Activated T-cell treated with anti-CD3 and anti-CD28 coated beads for 48 hours (primary cell): ENCODE measurements at regions not wholly inside any gene's neighbourhood (a gene's known extent, or its start where the extent isn't known, plus 50 kb on each side); places are given as distances from the start of the nearest gene placed in this dataset.
"Not testable (repeated sequence)": the region's sequence is repeated elsewhere in the genome, so short reads cannot be mapped to it uniquely, and the experiment has no call there.

Experiments
- DNase-seq: peaks from one replicate; pipeline ENCODE4 v3.0.0-alpha.2; 2020; ENCODE audit warnings: low read depth

GRCh38 chr14:105918496-105919262, 392.3 kb downstream of the TMEM121 start:
- no peak for DNase-seq

- DNase-seq = no peak
These were observed 393.2 kb downstream of the TMEM121 start for GRCh38 chr14:105919458-105920150.

GRCh38 chr14:105920151-105920700, 393.8 kb downstream of the TMEM121 start:
- DNase-seq = not testable (repeated sequence)

- not testable (repeated sequence) for DNase-seq
These were observed 394.7 kb downstream of the TMEM121 start for GRCh38 chr14:105920803-105921755.

- not testable (repeated sequence) for DNase-seq
These were observed 395.4 kb downstream of the TMEM121 start for GRCh38 chr14:105921781-105922180.

- not testable (repeated sequence) for DNase-seq
These were observed 397.3 kb downstream of the TMEM121 start for GRCh38 chr14:105923520-105924191.

- DNase-seq = no peak
These were observed 398.7 kb downstream of the TMEM121 start for GRCh38 chr14:105924951-105925591.

GRCh38 chr14:105925615-105926372, 399.4 kb downstream of the TMEM121 start:
- DNase-seq = no peak

- no peak for DNase-seq
These were observed 400.2 kb downstream of the TMEM121 start for GRCh38 chr14:105926373-105927095.

- DNase-seq = no peak
These were observed 401.0 kb downstream of the TMEM121 start for GRCh38 chr14:105927096-105928060.

- DNase-seq = not testable (repeated sequence)
These were observed 402.1 kb downstream of the TMEM121 start for GRCh38 chr14:105928171-105929111.

- DNase-seq = no peak
These were observed 403.1 kb downstream of the TMEM121 start for GRCh38 chr14:105929327-105930081.

GRCh38 chr14:105930572-105930971, 404.2 kb downstream of the TMEM121 start:
- DNase-seq = no peak

- DNase-seq = no peak
These were observed 405.6 kb downstream of the TMEM121 start for GRCh38 chr14:105931808-105932483.

GRCh38 chr14:105933238-105933637, 406.9 kb downstream of the TMEM121 start:
- DNase-seq = no peak

- no peak for DNase-seq
These were observed 409.0 kb downstream of the TMEM121 start for GRCh38 chr14:105935384-105935783.
